ENCODE measurements at regions not wholly inside any gene's neighbourhood (a gene's known extent, or its start where the extent isn't known, plus 50 kb on each side); places are given as distances from the start of the nearest gene placed in this dataset.

GRCh38 chr2:8374782-8375181, 307.1 kb upstream of the ID2 start:
- Histone ChIP-seq H4K20me1 (ENCODE audit: control insufficient read depth, insufficient read depth, insufficient read length) (no peaks in the 10 kb centered on the region), H3K79me2 (ENCODE audit: insufficient read depth, low read length) (no peaks in the 10 kb centered on the region), H3K23me2 (ENCODE audit: insufficient read length, low read depth, low read length, poor library complexity, severe bottlenecking) (no peaks in the 10 kb centered on the region), H4K5ac (ENCODE audit: insufficient read length, low read depth, low read length) (no peak overlapping the region), H2BK12ac (ENCODE audit: insufficient read length, low read depth, low read length) (no peak overlapping the region), H4K8ac (replicated peaks; ENCODE audit: insufficient read length, low read depth, low read length) (no peak overlapping the region), H2BK120ac (ENCODE audit: low read depth, low read length, poor library complexity, severe bottlenecking) (no peak overlapping the region), H3K9ac (ENCODE audit: extremely low read depth, insufficient read length, low read length) (no peak overlapping the region), H3K4me2 (ENCODE audit: insufficient read depth, insufficient read length, low read length) (no peak overlapping the region), H3K14ac (ENCODE audit: insufficient read depth, low read length) (no peak overlapping the region), H3K9me3 (ENCODE audit: control insufficient read depth, low read depth, low read length) (peaks cover 5% of the 10 kb centered on the region), H3K79me1 (ENCODE audit: insufficient read depth, low read depth, low read length, poor library complexity, severe bottlenecking) (no peaks in the 10 kb centered on the region), H2BK15ac (ENCODE audit: low read depth, low read length) (no peak overlapping the region), H3K27me3 (ENCODE audit: insufficient read depth, low read length) (no peaks in the 10 kb centered on the region), H2AFZ (ENCODE audit: low read length) (no peak overlapping the region), H4K91ac (ENCODE audit: insufficient read length, low read depth, low read length) (no peak overlapping the region), H3K4me1 (ENCODE audit: insufficient read depth, low read length) (no peaks in the 10 kb centered on the region), H2AK5ac (ENCODE audit: insufficient read length, low read length) (no peak overlapping the region), H2BK5ac (ENCODE audit: insufficient read length, low read length) (no peak overlapping the region), H3K4ac (ENCODE audit: low read depth, low read length) (no peak overlapping the region), H3K18ac (ENCODE audit: insufficient read length, low read depth, low read length) (no peak overlapping the region), H3K27ac (ENCODE audit: insufficient read length, low read depth, low read length) (no peak overlapping the region), H3K23ac (ENCODE audit: insufficient read length, low read depth, low read length) (no peak overlapping the region), H3T11ph (ENCODE audit: low read length) (no peak overlapping the region), H3K56ac (ENCODE audit: insufficient read length, low read depth, low read length) (no peak overlapping the region), H2BK20ac (ENCODE audit: low read depth, low read length, poor library complexity, severe bottlenecking) (no peak overlapping the region)
- peaks cover 5 to 23% (median 5%) of the 10 kb centered on the region in 3 experiments; a peak in 6 of 7 replicates for H3K36me3 Mint-ChIP-seq (ENCODE audit: insufficient read depth in 1 of 3, low read depth in 3 of 3)
- TF ChIP-seq CTCF (conservative IDR thresholded peaks at IDR 0.05): no peak
- no peak overlapping the region for H3K27ac Mint-ChIP-seq
- WGBS (ENCODE audit: extremely low coverage, insufficient read length, low lambda C conversion rate): no CpG with 5 or more reads among the region's 9 CpGs
- H3K27me3 Mint-ChIP-seq (ENCODE audit: low read depth): no peaks in the 10 kb centered on the region
- peaks cover 6 to 7% of the 10 kb centered on the region in 2 experiments; a peak in 3 of 4 replicates for H3K4me1 Mint-ChIP-seq
- no peak overlapping the region for H3K4me3 Mint-ChIP-seq
- no peak for DNase-seq
- peaks cover 14 to 21% of the 10 kb centered on the region in 2 experiments for H3K9me3 Mint-ChIP-seq

Data from H9 (cell line).